Small intestine (tissue), 7 donors: ENCODE measurements at regions not wholly inside any gene's neighbourhood (a gene's known extent, or its start where the extent isn't known, plus 50 kb on each side); places are given as distances from the start of the nearest gene placed in this dataset.
A peak's percentile ranks its signal among the peaks of the same experiment; 100 is the strongest.

ENCODE experiments used
- DNase-seq, 2 donors: peaks; one replicate each; pipeline versions ENCODE4 v3.0.0 to v3.0.0-alpha.2; 2013
- FAIRE-seq: peaks from 2 replicates; lab custom pipeline; 2012; peaks lifted over from hg19 to GRCh38; lab: Jason Lieb, UNC
- H3K27ac ChIP-seq, 3 donors: one replicate each; pipeline ENCODE4 v1.5.1; 2013; ENCODE audit warnings: low read length in 2 of 3, mild to moderate bottlenecking in 2 of 3, control low read depth in 1 of 3, inconsistent platforms in 1 of 3, low read depth in 1 of 3, moderate library complexity in 1 of 3
- H3K27me3 ChIP-seq, 3 donors: one replicate each; pipeline ENCODE4 v1.6.1; 2013; ENCODE audit warnings: low read length in 3 of 3, inconsistent platforms in 1 of 3; ENCODE audit not compliant: control insufficient read depth in 3 of 3, insufficient read depth in 3 of 3
- H3K36me3 ChIP-seq, 3 donors: one replicate each; pipeline ENCODE4 v1.6.1; 2013; ENCODE audit warnings: low read length in 3 of 3, inconsistent platforms in 1 of 3, low read depth in 1 of 3, mild to moderate bottlenecking in 1 of 3, moderate library complexity in 1 of 3; ENCODE audit not compliant: control insufficient read depth in 3 of 3, insufficient read depth in 2 of 3
- H3K4me1 ChIP-seq, 3 donors: one replicate each; pipeline ENCODE4 v1.6.1; 2013; ENCODE audit warnings: low read length in 2 of 3, inconsistent platforms in 1 of 3, low read depth in 1 of 3, mild to moderate bottlenecking in 1 of 3, moderate library complexity in 1 of 3; ENCODE audit not compliant: control insufficient read depth in 3 of 3, insufficient read depth in 2 of 3
- H3K4me3 ChIP-seq, 3 donors: one replicate each; pipeline ENCODE4 v1.5.1; 2013; ENCODE audit warnings: low read length in 3 of 3, control low read depth in 1 of 3, inconsistent platforms in 1 of 3, low read depth in 1 of 3, mild to moderate bottlenecking in 1 of 3, moderate library complexity in 1 of 3
- H3K9me3 ChIP-seq, 2 donors: one replicate each; pipeline ENCODE4 v1.6.1; 2013; ENCODE audit warnings: low read depth in 1 of 2, low read length in 1 of 2; ENCODE audit not compliant: control insufficient read depth in 2 of 2, insufficient read depth in 1 of 2
- WGBS, 3 donors: extraction: QIAGEN DNeasy Blood & Tissue Kit; methylation state at CpG; one replicate each; pipeline ENCODE4 v1.1.7; 2013; 5-methylcytosine and 5-hydroxymethylcytosine counted together
- donor health status: healthy with polysubstance abuse.
- donor health status: control.
- donor health status: control.
- donor health status: Bipolar disorder and iron deficiency.
- donor health status: healthy.

DNA sequence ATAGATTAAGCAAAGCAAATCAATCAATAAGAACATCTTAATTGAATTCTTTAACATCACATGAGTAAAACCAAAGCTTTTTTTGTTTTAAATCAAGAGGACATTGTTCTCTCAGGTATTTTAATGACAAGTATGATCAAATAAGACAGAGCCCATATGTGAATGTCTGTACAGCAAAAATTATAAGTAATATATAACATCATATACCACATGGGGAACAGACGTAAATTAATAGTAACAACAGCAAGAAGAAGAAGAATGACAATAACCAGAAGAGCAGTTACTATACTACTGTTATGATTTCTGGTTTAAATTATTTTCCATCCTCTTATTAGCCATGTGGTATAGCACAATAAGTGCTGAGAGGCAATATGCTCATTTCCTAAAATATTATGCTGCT lies 335.5 kb downstream of the ADAMTS20 start:
- DNase-seq (no peak), FAIRE-seq (no peak)
- Histone ChIP-seq H3K36me3 (no peaks in the 10 kb centered on the region), H3K9me3 (no peaks in the 10 kb centered on the region), H3K27ac (no peak overlapping the region), H3K4me1 (no peaks in the 10 kb centered on the region), H3K27me3 (no peaks in the 10 kb centered on the region), H3K4me3 (no peak overlapping the region)
- 85 to 100% (median 85%) methylated on average over 1 of the region's 1 CpG for WGBS, 3 donors

DNA sequence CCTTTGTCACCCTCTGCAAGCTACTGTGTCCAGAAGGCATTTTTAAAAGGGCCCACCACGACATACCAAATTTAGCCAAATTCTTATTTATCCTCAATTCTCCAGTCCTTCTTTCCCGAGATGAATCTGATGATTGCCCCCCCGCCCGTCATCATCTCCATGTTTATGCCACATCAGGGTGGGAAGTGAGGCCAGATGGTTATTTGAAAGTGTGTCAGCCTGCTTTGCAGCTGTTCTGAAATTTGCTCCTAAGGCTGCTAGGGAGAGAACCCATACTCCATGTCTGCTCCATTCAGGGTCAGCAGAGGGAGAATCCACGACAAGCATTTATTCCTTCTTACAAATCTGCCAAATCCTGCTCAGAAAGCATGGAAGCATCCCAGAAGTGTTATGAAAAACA lies 337.8 kb downstream of the ADAMTS20 start:
- no peaks in the 10 kb centered on the region for H3K27me3 ChIP-seq
- H3K9me3 ChIP-seq: no peaks in the 10 kb centered on the region
- no peak overlapping the region for H3K27ac ChIP-seq
- FAIRE-seq (no peak), DNase-seq (no peak)
- no peak overlapping the region for H3K4me3 ChIP-seq
- no peaks in the 10 kb centered on the region for H3K36me3 ChIP-seq
- 78 to 84% (median 82%) methylated on average over 5 of the region's 5 CpGs for WGBS, 3 donors
- H3K4me1 ChIP-seq: no peaks in the 10 kb centered on the region

DNA sequence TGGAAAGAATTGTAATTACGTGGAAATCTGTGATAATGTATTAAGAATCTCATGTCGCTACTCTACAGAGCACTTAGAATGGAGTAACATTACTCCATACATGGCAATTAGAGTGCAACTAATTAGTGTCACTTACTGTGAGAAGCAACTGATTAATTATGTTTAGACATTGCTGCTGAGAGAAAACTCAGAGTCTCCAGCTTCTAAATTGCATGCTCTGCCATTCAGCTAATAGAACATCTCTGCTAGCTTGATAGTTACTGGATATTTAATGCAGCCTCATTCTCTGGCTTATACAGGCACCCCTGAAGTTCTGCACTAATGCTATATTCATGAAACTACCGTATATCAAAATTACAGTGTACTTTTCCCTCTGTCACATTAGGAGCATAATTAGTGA lies 338.4 kb downstream of the ADAMTS20 start:
- Histone ChIP-seq H3K36me3 (no peaks in the 10 kb centered on the region), H3K27ac (no peak overlapping the region), H3K4me3 (no peak overlapping the region), H3K4me1 (no peaks in the 10 kb centered on the region), H3K27me3 (no peaks in the 10 kb centered on the region), H3K9me3 (no peaks in the 10 kb centered on the region)
- DNase-seq (no peak), FAIRE-seq (no peak)
- 72 to 83% (median 72%) methylated on average over 3 of the region's 3 CpGs for whole genome bisulfite sequencing, 3 donors

DNA sequence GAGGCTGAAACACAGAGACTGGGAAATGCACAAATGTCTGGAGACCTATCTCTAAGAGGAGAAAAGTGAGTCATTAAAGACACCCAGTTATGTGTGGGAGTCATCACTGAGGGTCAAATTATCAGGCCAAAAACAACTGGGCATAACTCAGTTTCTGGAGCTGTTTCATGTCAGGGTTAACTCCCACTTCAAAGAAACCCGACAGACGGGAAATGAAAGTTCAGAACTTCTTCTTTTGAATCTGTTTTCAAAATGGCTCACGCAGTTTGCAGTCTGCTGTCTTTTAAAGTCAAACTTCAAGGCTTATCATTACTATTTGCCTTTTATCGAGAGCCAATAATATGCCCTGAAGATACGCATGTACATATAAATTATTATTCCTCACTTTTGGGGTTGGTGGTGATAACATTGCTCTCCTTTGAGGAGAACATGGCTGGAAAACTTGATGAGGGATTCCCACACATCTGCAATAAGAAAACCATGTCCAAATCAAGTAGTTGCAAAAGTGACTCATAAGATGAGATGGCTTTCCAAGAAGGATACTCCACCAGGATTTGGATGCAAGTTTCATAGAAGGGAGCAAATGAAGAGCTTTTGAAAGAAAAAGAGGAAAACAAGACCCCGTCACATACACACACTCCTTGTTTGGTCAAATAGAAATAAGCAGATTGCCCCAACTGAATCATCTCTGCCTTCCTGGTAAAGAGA lies 341.4 kb downstream of the ADAMTS20 start:
- no peak for FAIRE-seq
- no peaks in the 10 kb centered on the region for H3K9me3 ChIP-seq
- H3K4me1 ChIP-seq: no peaks in the 10 kb centered on the region
- H3K27ac ChIP-seq: no peak overlapping the region
- no peaks in the 10 kb centered on the region for H3K36me3 ChIP-seq
- WGBS, 3 donors: 66 to 75% (median 69%) methylated on average over 6 of the region's 6 CpGs
- no peak for DNase-seq
- no peaks in the 10 kb centered on the region for H3K27me3 ChIP-seq
- no peak overlapping the region for H3K4me3 ChIP-seq

DNA sequence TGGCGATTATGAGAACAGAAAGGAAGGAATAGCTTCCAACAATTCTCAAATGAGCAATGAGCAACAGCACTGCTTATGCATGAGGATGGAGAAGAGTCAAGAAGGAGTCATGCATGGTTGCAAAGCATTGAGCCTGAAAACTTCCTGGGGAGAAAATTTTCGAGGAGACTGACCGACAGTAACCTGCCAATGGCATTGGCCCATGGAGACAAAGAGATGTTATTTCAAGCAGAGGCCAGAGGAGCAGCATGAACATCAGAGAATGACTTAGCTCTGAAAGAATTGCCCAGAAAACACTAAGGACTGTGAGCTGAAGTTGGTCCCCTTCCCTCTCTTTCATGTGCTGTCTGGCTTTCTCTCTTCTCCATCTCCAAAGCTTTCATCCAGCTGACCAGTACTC lies 343.4 kb downstream of the ADAMTS20 start:
- no peak overlapping the region for H3K4me3 ChIP-seq
- H3K36me3 ChIP-seq: no peaks in the 10 kb centered on the region
- H3K4me1 ChIP-seq: no peaks in the 10 kb centered on the region
- FAIRE-seq: no peak
- H3K27me3 ChIP-seq: no peaks in the 10 kb centered on the region
- no peak overlapping the region for H3K27ac ChIP-seq
- no peak for DNase-seq
- WGBS, 3 donors: 79 to 87% (median 81%) methylated on average over 3 of the region's 3 CpGs
- H3K9me3 ChIP-seq: no peaks in the 10 kb centered on the region

DNA sequence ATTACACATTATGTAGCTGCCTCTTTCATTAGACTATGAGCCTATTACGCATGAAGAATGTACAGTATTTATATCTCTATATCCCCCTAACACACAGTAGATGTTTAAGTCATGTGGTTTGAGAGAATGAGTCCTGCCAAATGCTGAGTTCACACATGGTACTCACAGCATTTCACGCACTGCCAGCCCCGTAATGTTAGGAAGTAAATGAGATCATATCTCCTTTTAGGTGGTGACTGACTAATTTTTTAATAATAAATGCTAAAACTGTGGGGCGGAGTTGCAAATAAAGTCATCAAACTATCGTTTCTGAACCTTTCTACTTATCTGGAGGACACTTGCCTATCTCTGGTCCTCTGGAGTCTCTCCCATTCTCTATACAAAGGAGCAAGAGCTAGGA lies 343.8 kb downstream of the ADAMTS20 start:
- Histone ChIP-seq H3K27me3 (no peaks in the 10 kb centered on the region), H3K4me3 (no peak overlapping the region), H3K4me1 (no peaks in the 10 kb centered on the region), H3K27ac (no peak overlapping the region), H3K36me3 (no peaks in the 10 kb centered on the region), H3K9me3 (no peaks in the 10 kb centered on the region)
- FAIRE-seq: no peak
- DNase-seq: no peak
- whole genome bisulfite sequencing, 3 donors: 80 to 91% (median 84%) methylated on average over 5 of the region's 5 CpGs

DNA sequence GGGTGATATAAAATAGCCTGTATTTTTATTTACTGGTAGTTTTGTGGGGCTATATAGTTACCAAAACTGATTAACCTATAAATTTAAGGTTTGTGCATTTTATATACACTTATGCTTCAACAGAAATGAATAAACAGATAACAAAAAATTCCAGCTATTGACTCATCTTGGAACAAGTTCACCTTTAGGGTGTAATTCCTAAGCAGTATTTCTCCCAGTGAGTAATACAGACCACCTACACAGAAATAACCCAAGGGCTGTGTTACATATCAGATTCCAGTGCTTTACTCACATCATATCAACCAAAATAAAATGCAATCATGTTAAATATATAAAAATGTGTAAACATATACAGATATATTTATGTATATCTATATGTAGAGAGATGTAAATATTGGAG lies 345.6 kb downstream of the ADAMTS20 start:
- Histone ChIP-seq H3K4me1 (no peaks in the 10 kb centered on the region), H3K27ac (no peak overlapping the region), H3K4me3 (no peak overlapping the region), H3K36me3 (no peaks in the 10 kb centered on the region), H3K27me3 (no peaks in the 10 kb centered on the region), H3K9me3 (no peaks in the 10 kb centered on the region)
- no peak for FAIRE-seq
- DNase-seq: no peak

DNA sequence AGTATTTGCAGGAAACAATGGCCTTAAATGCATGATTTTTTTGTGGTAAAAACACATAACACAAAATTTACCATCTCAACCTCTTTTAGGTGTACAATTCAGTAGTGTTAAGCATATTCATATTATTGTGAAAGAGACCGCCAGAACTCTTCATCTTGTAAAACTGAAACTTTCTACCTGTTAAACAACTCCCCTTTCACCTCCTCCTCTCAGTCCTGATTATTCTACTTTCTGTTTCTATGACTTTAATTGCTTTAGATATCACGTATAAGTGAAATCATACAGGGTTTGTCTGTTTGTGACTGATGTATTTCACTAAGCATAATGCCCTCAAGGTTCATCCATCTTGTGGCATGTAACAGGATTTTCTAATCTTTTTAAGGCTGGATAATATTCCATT lies 353.4 kb downstream of the ADAMTS20 start:
- no peaks in the 10 kb centered on the region for H3K4me1 ChIP-seq
- H3K9me3 ChIP-seq: no peaks in the 10 kb centered on the region
- no peaks in the 10 kb centered on the region for H3K27me3 ChIP-seq
- DNase-seq: peak in 1 of 2 donors; percentile 13
- no peak for FAIRE-seq
- H3K4me3 ChIP-seq: no peak overlapping the region
- H3K27ac ChIP-seq: no peak overlapping the region
- 22 to 61% (median 26%) methylated on average over 2 of the region's 2 CpGs for WGBS, 3 donors
- H3K36me3 ChIP-seq: no peaks in the 10 kb centered on the region

DNA sequence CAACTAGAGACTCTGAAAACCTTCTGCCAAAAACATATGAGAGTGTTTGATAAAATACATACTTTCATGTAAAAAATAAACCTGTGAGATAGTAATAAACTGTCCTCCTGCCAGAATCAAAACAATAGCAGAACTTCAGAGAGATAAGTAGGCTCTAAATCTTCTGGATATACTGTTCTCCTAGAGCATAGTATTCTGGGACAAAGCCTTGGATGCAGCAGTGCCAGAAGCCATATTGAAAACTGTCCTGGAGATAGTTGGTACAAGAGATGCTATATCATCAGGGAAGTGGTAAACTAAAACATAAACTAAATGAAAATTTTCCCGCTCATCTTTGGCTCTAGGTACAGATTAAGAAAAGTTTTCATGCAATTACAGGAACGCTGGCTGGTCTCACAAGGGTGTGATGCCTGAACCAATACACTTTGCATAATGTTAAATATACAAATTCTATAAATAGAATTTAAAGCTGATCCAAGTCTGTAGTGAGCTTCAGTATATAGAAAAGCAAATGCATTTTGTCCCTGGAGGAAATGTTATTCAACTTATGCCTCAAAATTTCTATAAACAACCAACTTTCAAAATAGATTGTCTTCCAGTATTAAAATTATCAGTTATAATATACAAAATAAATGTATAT lies 355.6 kb downstream of the ADAMTS20 start:
- Histone ChIP-seq H3K27ac (no peak overlapping the region), H3K9me3 (no peaks in the 10 kb centered on the region), H3K4me1 (no peaks in the 10 kb centered on the region), H3K36me3 (no peaks in the 10 kb centered on the region), H3K27me3 (no peaks in the 10 kb centered on the region), H3K4me3 (no peak overlapping the region)
- FAIRE-seq (no peak), DNase-seq (no peak)
- WGBS, 3 donors: 78 to 97% (median 92%) methylated on average over 2 of the region's 2 CpGs
